ENCODE measurements at regions not wholly inside any gene's neighbourhood (a gene's known extent, or its start where the extent isn't known, plus 50 kb on each side); places are given as distances from the start of the nearest gene placed in this dataset.

DNA sequence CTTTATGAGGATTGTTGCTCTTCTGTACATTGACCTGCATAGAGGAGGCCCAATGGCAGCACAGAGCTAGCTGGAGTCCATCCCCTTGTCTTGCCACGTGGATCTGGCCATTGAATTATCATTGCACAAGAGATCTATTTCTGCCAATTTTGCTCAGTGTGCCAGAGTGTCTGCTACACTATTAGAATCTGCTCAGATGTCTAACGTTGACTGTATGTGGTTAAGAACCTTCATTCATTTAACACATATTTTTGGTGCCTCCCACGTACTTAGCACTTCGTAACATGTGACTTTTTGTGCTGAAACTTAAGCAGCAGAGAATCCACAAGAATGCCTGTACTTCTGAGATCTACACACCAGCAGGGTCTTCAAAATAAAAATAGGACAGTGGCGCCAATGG, 166.0 kb upstream of the VASH1 start:
- Histone ChIP-seq H4K20me1 (ENCODE audit: insufficient read depth, low read length) (no peaks in the 10 kb centered on the region), H2AFZ (ENCODE audit: low read length) (no peak overlapping the region), H3K27ac (ENCODE audit: low read length) (no peak overlapping the region), H3K27me3 (replicated peaks; ENCODE audit: insufficient read depth, low read length) (no peaks in the 10 kb centered on the region), H3K4me3 (ENCODE audit: low read length) (no peak overlapping the region), H3K36me3 (replicated peaks; ENCODE audit: insufficient read depth, low read length) (no peaks in the 10 kb centered on the region), H3K4me1 (ENCODE audit: low read length) (no peaks in the 10 kb centered on the region), H3K9me3 (replicated peaks; ENCODE audit: insufficient read depth, low read length) (no peaks in the 10 kb centered on the region), H3F3A (ENCODE audit: insufficient read depth, low read length) (no peaks in the 10 kb centered on the region), H3K4me2 (ENCODE audit: low read depth, low read length) (no peak overlapping the region), H3K9me2 (replicated peaks; ENCODE audit: insufficient read depth, low read length) (no peaks in the 10 kb centered on the region), H3K9ac (ENCODE audit: low read length) (no peak overlapping the region), H3K79me2 (ENCODE audit: low read length) (no peaks in the 10 kb centered on the region)
- TF ChIP-seq EZH2phosphoT487 (IDR thresholded peaks at IDR 0.05; ENCODE audit: low read length), result no peak
- TF ChIP-seq EZH2 (optimal IDR thresholded peaks at IDR 0.05; ENCODE audit: low read depth, low read length), result no peak
- TF ChIP-seq, protein P1, sequence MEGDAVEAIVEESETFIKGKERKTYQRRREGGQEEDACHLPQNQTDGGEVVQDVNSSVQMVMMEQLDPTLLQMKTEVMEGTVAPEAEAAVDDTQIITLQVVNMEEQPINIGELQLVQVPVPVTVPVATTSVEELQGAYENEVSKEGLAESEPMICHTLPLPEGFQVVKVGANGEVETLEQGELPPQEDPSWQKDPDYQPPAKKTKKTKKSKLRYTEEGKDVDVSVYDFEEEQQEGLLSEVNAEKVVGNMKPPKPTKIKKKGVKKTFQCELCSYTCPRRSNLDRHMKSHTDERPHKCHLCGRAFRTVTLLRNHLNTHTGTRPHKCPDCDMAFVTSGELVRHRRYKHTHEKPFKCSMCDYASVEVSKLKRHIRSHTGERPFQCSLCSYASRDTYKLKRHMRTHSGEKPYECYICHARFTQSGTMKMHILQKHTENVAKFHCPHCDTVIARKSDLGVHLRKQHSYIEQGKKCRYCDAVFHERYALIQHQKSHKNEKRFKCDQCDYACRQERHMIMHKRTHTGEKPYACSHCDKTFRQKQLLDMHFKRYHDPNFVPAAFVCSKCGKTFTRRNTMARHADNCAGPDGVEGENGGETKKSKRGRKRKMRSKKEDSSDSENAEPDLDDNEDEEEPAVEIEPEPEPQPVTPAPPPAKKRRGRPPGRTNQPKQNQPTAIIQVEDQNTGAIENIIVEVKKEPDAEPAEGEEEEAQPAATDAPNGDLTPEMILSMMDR (IDR thresholded peaks at IDR 0.05; ENCODE audit: low read length), result no peak
- DNase-seq, result no peak

DNA sequence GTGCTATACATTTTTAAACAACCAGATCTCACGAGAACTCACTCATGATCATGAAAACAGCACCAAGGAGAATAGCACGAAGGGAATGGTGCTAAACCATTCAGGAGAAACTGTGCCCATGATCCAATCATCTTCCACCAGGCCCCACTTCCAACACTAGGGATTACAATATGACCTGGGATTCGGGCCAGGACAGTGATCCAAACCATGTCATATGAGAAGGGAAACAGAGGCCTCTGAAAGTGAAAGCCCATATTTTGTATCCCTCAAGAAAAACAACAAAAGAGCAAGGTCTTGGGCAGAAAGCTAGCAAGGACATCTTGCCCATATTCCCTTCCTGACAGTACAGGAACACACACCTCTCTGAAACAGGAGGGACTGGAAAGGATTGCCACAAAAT, 163.9 kb upstream of the VASH1 start:
- H3F3A ChIP-seq (ENCODE audit: insufficient read depth, low read length), result no peaks in the 10 kb centered on the region
- no peak for TF ChIP-seq EZH2 (optimal IDR thresholded peaks at IDR 0.05; ENCODE audit: low read depth, low read length)
- TF ChIP-seq EZH2phosphoT487 (IDR thresholded peaks at IDR 0.05; ENCODE audit: low read length), result no peak
- TF ChIP-seq, protein P1 (IDR thresholded peaks at IDR 0.05; ENCODE audit: low read length), result no peak
- no peak overlapping the region for H3K4me3 ChIP-seq (ENCODE audit: low read length)
- H3K4me1 ChIP-seq (ENCODE audit: low read length), result no peaks in the 10 kb centered on the region
- H2AFZ ChIP-seq (ENCODE audit: low read length), result no peak overlapping the region
- no peaks in the 10 kb centered on the region for H3K79me2 ChIP-seq (ENCODE audit: low read length)
- no peaks in the 10 kb centered on the region for H3K27me3 ChIP-seq (replicated peaks; ENCODE audit: insufficient read depth, low read length)
- H3K9me3 ChIP-seq (replicated peaks; ENCODE audit: insufficient read depth, low read length), result no peaks in the 10 kb centered on the region
- H3K36me3 ChIP-seq (replicated peaks; ENCODE audit: insufficient read depth, low read length), result no peaks in the 10 kb centered on the region
- H3K4me2 ChIP-seq (ENCODE audit: low read depth, low read length), result no peak overlapping the region
- H3K9me2 ChIP-seq (replicated peaks; ENCODE audit: insufficient read depth, low read length), result no peaks in the 10 kb centered on the region
- no peaks in the 10 kb centered on the region for H4K20me1 ChIP-seq (ENCODE audit: insufficient read depth, low read length)
- H3K27ac ChIP-seq (ENCODE audit: low read length), result no peak overlapping the region
- no peak overlapping the region for H3K9ac ChIP-seq (ENCODE audit: low read length)
- no peak for DNase-seq

DNA sequence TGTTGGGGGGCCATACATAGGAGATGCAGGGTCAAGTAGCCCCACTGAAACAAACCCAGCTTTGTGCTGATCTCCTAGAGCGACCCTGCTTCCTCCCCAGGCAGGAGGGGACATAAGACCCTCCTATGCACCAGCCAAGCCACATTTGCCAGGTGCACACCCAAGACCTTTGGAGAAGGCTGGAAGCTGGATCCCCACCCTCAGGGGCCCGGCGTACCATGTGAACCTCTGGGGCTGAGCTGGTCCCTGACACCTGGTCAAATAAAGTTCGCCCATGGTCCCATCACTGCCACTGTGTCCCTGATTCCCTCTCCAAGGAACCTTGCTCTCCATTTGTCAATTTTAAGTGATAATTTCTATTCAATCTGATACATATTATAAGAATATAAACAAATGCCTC, 162.1 kb upstream of the VASH1 start:
- Histone ChIP-seq H3K27ac (ENCODE audit: low read length) (no peak overlapping the region), H3K79me2 (ENCODE audit: low read length) (no peaks in the 10 kb centered on the region), H3F3A (ENCODE audit: insufficient read depth, low read length) (no peaks in the 10 kb centered on the region), H4K20me1 (ENCODE audit: insufficient read depth, low read length) (no peaks in the 10 kb centered on the region), H3K36me3 (replicated peaks; ENCODE audit: insufficient read depth, low read length) (no peaks in the 10 kb centered on the region), H3K9me2 (replicated peaks; ENCODE audit: insufficient read depth, low read length) (no peaks in the 10 kb centered on the region), H3K4me3 (ENCODE audit: low read length) (no peak overlapping the region), H3K4me2 (ENCODE audit: low read depth, low read length) (no peak overlapping the region), H3K4me1 (ENCODE audit: low read length) (no peaks in the 10 kb centered on the region), H3K9ac (ENCODE audit: low read length) (no peak overlapping the region), H3K9me3 (replicated peaks; ENCODE audit: insufficient read depth, low read length) (no peaks in the 10 kb centered on the region), H3K27me3 (replicated peaks; ENCODE audit: insufficient read depth, low read length) (no peaks in the 10 kb centered on the region), H2AFZ (ENCODE audit: low read length) (no peak overlapping the region)
- no peak for DNase-seq
- TF ChIP-seq, protein P1 (IDR thresholded peaks at IDR 0.05; ENCODE audit: low read length), result no peak
- TF ChIP-seq EZH2phosphoT487 (IDR thresholded peaks at IDR 0.05; ENCODE audit: low read length) (no peak), EZH2 (optimal IDR thresholded peaks at IDR 0.05; ENCODE audit: low read depth, low read length) (no peak)

All from MM.1S (cell line).